ENCODE measurements at regions not wholly inside any gene's neighbourhood (a gene's known extent, or its start where the extent isn't known, plus 50 kb on each side); places are given as distances from the start of the nearest gene placed in this dataset.

- intact Hi-C loops (cut with DNase I; ENCODE audit: low total_unique reads): no loop called here
- no peak for TF ChIP-seq POLR2A (IDR thresholded peaks at IDR 0.05)
- TF ChIP-seq CTCF (IDR thresholded peaks at IDR 0.05): no peak
- WGBS, 2 donors: 82 to 85% methylated on average over 2 of the region's 2 CpGs
- no peak for DNase-seq (ENCODE audit: low spot score in 2 of 2)
- H3K4me3 ChIP-seq (ENCODE audit: low read depth, poor library complexity, severe bottlenecking): no peak overlapping the region
Measured at GRCh38 chr1:98057236-98057910, 136.5 kb upstream of the DPYD start.

GRCh38 chr1:98056781-98057180 is 135.9 kb upstream of the DPYD start:
- 67 to 72% methylated on average over 3 of the region's 3 CpGs for WGBS, 2 donors

GRCh38 chr1:98055457-98055856 is 134.6 kb upstream of the DPYD start:
- 83 to 85% methylated on average over 7 of the region's 7 CpGs for WGBS, 2 donors
- TF ChIP-seq CTCF (IDR thresholded peaks at IDR 0.05) (no peak), POLR2A (IDR thresholded peaks at IDR 0.05) (no peak)
- no peak overlapping the region for H3K4me3 ChIP-seq (ENCODE audit: low read depth, poor library complexity, severe bottlenecking)
- intact Hi-C loops (cut with DNase I; ENCODE audit: low total_unique reads): no loop called here
- no peak for DNase-seq (ENCODE audit: low spot score in 2 of 2)

More at GRCh38 chr1:98056781-98057180, 135.9 kb upstream of the DPYD start:
- TF ChIP-seq POLR2A (IDR thresholded peaks at IDR 0.05) (no peak), CTCF (IDR thresholded peaks at IDR 0.05) (no peak)
- no peak for DNase-seq (ENCODE audit: low spot score in 2 of 2)
- H3K4me3 ChIP-seq (ENCODE audit: low read depth, poor library complexity, severe bottlenecking): no peak overlapping the region
- intact Hi-C loops (cut with DNase I; ENCODE audit: low total_unique reads): no loop called here

GRCh38 chr1:98054786-98055185 is 134.0 kb upstream of the DPYD start:
- no peak for DNase-seq (ENCODE audit: low spot score in 2 of 2)
- TF ChIP-seq POLR2A (IDR thresholded peaks at IDR 0.05) (no peak), CTCF (IDR thresholded peaks at IDR 0.05) (no peak)
- intact Hi-C loops (cut with DNase I; ENCODE audit: low total_unique reads): no loop called here
- WGBS, 2 donors: 73 to 77% methylated on average over 4 of the region's 4 CpGs
- H3K4me3 ChIP-seq (ENCODE audit: low read depth, poor library complexity, severe bottlenecking): no peak overlapping the region

- no peak overlapping the region for H3K4me3 ChIP-seq (ENCODE audit: low read depth, poor library complexity, severe bottlenecking)
- intact Hi-C loops (cut with DNase I; ENCODE audit: low total_unique reads): no loop called here
- no peak for DNase-seq (ENCODE audit: low spot score in 2 of 2)
- 23 to 27% methylated on average over 11 of the region's 11 CpGs for WGBS, 2 donors
- TF ChIP-seq POLR2A (IDR thresholded peaks at IDR 0.05): no peak
- TF ChIP-seq CTCF (IDR thresholded peaks at IDR 0.05): no peak
Measured at GRCh38 chr1:98054367-98054701, 133.5 kb upstream of the DPYD start.
